HepG2 (cell line): ENCODE measurements at regions not wholly inside any gene's neighbourhood (a gene's known extent, or its start where the extent isn't known, plus 50 kb on each side); places are given as distances from the start of the nearest gene placed in this dataset.
A peak's percentile ranks its signal among the peaks of the same experiment; 100 is the strongest.

Experiments
- ATAC-seq: fragments of 200-7000 bp; cut with Tn5 transposase; 3 replicates; pipeline ENCODE4 v1.9.1; 2020; ENCODE audit warnings: mild to moderate bottlenecking, moderate library complexity
- BruUV-seq: library from RNA; stranded (reverse); fragments of 400-500 nt; replicated peaks from 2 replicates; lab custom pipeline; 2021; lab: Mats Ljungman, UMichigan
- CTCF ChIA-PET: fragments of 300-600 bp; formaldehyde crosslinking; extraction: SDS; loops from one replicate; lab custom pipeline; 2021; ENCODE audit warnings: low total read pairs, inconsistent platforms, low intra/inter-chr PET ratio; lab: Yijun Ruan, JAX
- POLR2A ChIA-PET: fragments of 350-600 bp; sonication (Branson Sonifier 250); formaldehyde crosslinking; loops from one replicate; lab custom pipeline; 2020; ENCODE audit warnings: antibody characterized with exemption, inconsistent platforms; lab: Yijun Ruan, JAX
- DNase-seq: peaks from one replicate; pipeline ENCODE4 v3.0.0-alpha.2; 2015; ENCODE audit warnings: low spot score
- FAIRE-seq: peaks from 3 replicates; lab custom pipeline; 2011; peaks lifted over from hg19 to GRCh38; lab: Jason Lieb, UNC
- H2AFZ ChIP-seq: one replicate; pipeline ENCODE4 v1.6.1; 2011; ENCODE audit warnings: low read length, inconsistent platforms
- H3K27ac ChIP-seq: fragments of 300-600 bp; 3 replicates; pipeline ENCODE4 v1.8.0; 2011; ENCODE audit warnings: mixed run types, mild to moderate bottlenecking, mixed read lengths, low read length, inconsistent platforms; ENCODE audit not compliant: insufficient read depth; ENCODE audit errors: extremely low read length
- H3K27me3 ChIP-seq, 2 experiments: fragments of 200-600 bp in 1 of 2; 2 replicates in 1 of 2; 3 replicates in 1 of 2; pipeline versions ENCODE4 v1.6.0 to v1.8.0; 2011; ENCODE audit warnings: low read length in 2 of 2, mild to moderate bottlenecking in 2 of 2, moderate library complexity in 2 of 2, inconsistent platforms in 1 of 2; ENCODE audit not compliant: insufficient read depth in 2 of 2, control insufficient read depth in 1 of 2
- H3K36me3 ChIP-seq, 2 experiments: fragments of 200-600 bp in 1 of 2; replicated peaks in 1 of 2; 2 replicates in 1 of 2; 3 replicates in 1 of 2; pipeline versions ENCODE4 v1.5.1 to v1.8.0; 2011; ENCODE audit warnings: low read length in 2 of 2, inconsistent platforms in 1 of 2; ENCODE audit not compliant: insufficient read depth in 2 of 2, control insufficient read depth in 1 of 2
- H3K4me1 ChIP-seq: 2 replicates; pipeline ENCODE4 v1.5.1; 2012; ENCODE audit warnings: low read length, inconsistent platforms; ENCODE audit not compliant: insufficient read depth
- H3K4me2 ChIP-seq: 2 replicates; pipeline ENCODE4 v1.6.0; 2011; ENCODE audit warnings: low read depth, low read length, inconsistent platforms
- H3K4me3 ChIP-seq, 3 experiments: fragments of 200-600 bp in 1 of 3; sonication (generic), shearing (Covaris generic) in 1 of 3; replicated peaks in 1 of 3; 2 replicates each; pipeline ENCODE4 v1.5.1; 2011 to 2016; ENCODE audit warnings: low read length in 3 of 3, inconsistent platforms in 2 of 3, low read depth in 2 of 3, mild to moderate bottlenecking in 2 of 3, control low read depth in 1 of 3, mixed read lengths in 1 of 3; ENCODE audit not compliant: insufficient read depth in 1 of 3
- H3K79me2 ChIP-seq: one replicate; pipeline ENCODE4 v1.6.1; 2011; ENCODE audit warnings: low read length, inconsistent platforms; ENCODE audit not compliant: insufficient read depth
- H3K9ac ChIP-seq: 2 replicates; pipeline ENCODE4 v1.6.0; 2011; ENCODE audit warnings: mild to moderate bottlenecking, low read depth, low read length, inconsistent platforms; ENCODE audit not compliant: insufficient read depth
- H3K9me3 ChIP-seq: 2 replicates; pipeline ENCODE4 v1.5.1; 2012; ENCODE audit warnings: mild to moderate bottlenecking, low read length
- H4K20me1 ChIP-seq: 2 replicates; pipeline ENCODE4 v1.6.0; 2011; ENCODE audit warnings: inconsistent platforms, mild to moderate bottlenecking, low read length, moderate library complexity; ENCODE audit not compliant: insufficient read depth
- HNF4G ChIP-seq, 2 experiments: sonication (generic) in 1 of 2; formaldehyde crosslinking in 1 of 2; IDR thresholded peaks; 2 replicates each; pipeline versions ENCODE4 v1.4.0 to v1.6.1; 2011 to 2020; ENCODE audit warnings: borderline replicate concordance in 2 of 2, low read depth in 2 of 2, mild to moderate bottlenecking in 2 of 2, low read length in 1 of 2, missing genetic modification reagents in 1 of 2, moderate library complexity in 1 of 2
- KDM2A ChIP-seq: sonication (generic); formaldehyde crosslinking; IDR thresholded peaks from 2 replicates; pipeline ENCODE4 v1.4.0; 2020; ENCODE audit warnings: low read depth, missing genetic modification reagents, borderline replicate concordance
- MAF1 ChIP-seq: sonication (generic); formaldehyde crosslinking; IDR thresholded peaks from 2 replicates; pipeline ENCODE4 v1.5.0; 2020; ENCODE audit warnings: missing genetic modification reagents, borderline replicate concordance
- NONO ChIP-seq, 2 experiments: fragments of 450-650 bp in 1 of 2; sonication (generic) in 1 of 2; formaldehyde crosslinking in 1 of 2; IDR thresholded peaks in 1 of 2; conservative IDR thresholded peaks in 1 of 2; 2 replicates each; pipeline versions ENCODE4 v1.6.1 to v1.8.0; 2017 to 2022; ENCODE audit warnings: mild to moderate bottlenecking in 1 of 2, missing genetic modification reagents in 1 of 2, moderate library complexity in 1 of 2
- SP4 ChIP-seq: sonication (generic); formaldehyde crosslinking; IDR thresholded peaks from 2 replicates; pipeline ENCODE4 v1.8.1; 2023; ENCODE audit warnings: mild to moderate bottlenecking, missing genetic modification reagents
- ZFP36 ChIP-seq: fragments of 150-350 bp; IDR thresholded peaks from 2 replicates; pipeline ENCODE4 v1.6.1; 2018; ENCODE audit warnings: borderline replicate concordance, low read length, low read depth; ENCODE audit not compliant: partially characterized antibody
- ZFP36L1 ChIP-seq: sonication (generic); formaldehyde crosslinking; IDR thresholded peaks from 2 replicates; pipeline ENCODE4 v1.8.0; 2022; ENCODE audit warnings: mild to moderate bottlenecking, missing genetic modification reagents, moderate library complexity
- ZNF232 ChIP-seq: sonication (generic); formaldehyde crosslinking; IDR thresholded peaks from 2 replicates; pipeline ENCODE4 v1.4.0; 2020; ENCODE audit warnings: missing genetic modification reagents, borderline replicate concordance
- ZNF816 ChIP-seq: sonication (generic); formaldehyde crosslinking; IDR thresholded peaks from 2 replicates; pipeline ENCODE4 v1.8.0; 2022; ENCODE audit warnings: missing genetic modification reagents, mild to moderate bottlenecking, borderline replicate concordance
- WGBS: methylation state at CpG from one replicate; pipeline ENCODE4 v1.1.6; 2017; ENCODE audit warnings: low lambda C conversion rate; 5-methylcytosine and 5-hydroxymethylcytosine counted together
- in situ Hi-C: cut with HindIII; loops from 2 replicates; pipeline ENCODE4 v1.10.0; 2017; ENCODE audit warnings: low pct_unique_long_range_greater_than_20kb; ENCODE audit not compliant: extremely low pct_ligation_motif_present
- intact Hi-C: fragments of 100-400 bp; cut with micrococcal nuclease; formaldehyde crosslinking; loops from one replicate; pipeline ENCODE4 v1.10.0; 2022; ENCODE audit not compliant: unreplicated experiment

DNA sequence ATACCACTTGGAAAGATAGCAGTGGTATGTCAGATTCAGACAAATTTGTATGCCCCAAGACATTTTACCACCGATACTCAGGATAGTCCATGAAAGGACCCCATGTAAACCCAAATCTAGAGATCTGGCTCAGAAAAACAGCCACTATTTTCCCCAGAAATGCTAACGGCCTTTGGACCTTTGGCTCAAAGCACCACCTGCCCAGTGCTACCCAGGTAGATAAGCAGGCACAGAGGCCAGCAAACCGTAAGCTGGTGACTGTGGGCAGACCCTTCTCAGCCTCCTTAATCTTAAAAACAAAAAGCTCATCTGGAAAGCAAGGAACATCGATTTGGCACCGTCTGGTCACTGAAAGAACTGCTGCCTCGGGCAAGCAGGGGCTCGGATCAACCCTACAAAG lies 61.4 kb upstream of the GREB1L start:
- intact Hi-C loops (no loop called here), in situ Hi-C loops (loop anchor here (10.0 kb wide), 1 partner anchor 206 kb away; no protein-coding TSS in a partner anchor)
- no peak overlapping the region for H3K27ac ChIP-seq
- no peak overlapping the region for H3K9ac ChIP-seq
- no peak overlapping the region for H3K4me3 ChIP-seq
- H2AFZ ChIP-seq, result no peak overlapping the region
- WGBS, result 8% methylated on average over 5 of the region's 7 CpGs
- BruUV-seq, result no TSS peak
- H3K27me3 ChIP-seq, result no peaks in the 10 kb centered on the region
- H3K36me3 ChIP-seq, result no peaks in the 10 kb centered on the region
- no peaks in the 10 kb centered on the region for H3K9me3 ChIP-seq
- H3K79me2 ChIP-seq, result no peaks in the 10 kb centered on the region
- FAIRE-seq (no peak), ATAC-seq (peak; percentile 27; the same call in 1 of the 3 replicates), DNase-seq (no peak)
- H3K4me2 ChIP-seq, result no peak overlapping the region; the same call in 1 of the 2 replicates
- TF ChIP-seq HNF4G (IDR thresholded peaks at IDR 0.05; ENCODE audit: borderline replicate concordance, low read depth, low read length) (0 out of 2 replicates have a peak, but pooled peaks have one; percentile 13), HNF4G (CRISPR knock-in tag; IDR thresholded peaks at IDR 0.05; ENCODE audit: borderline replicate concordance, low read depth) (no peak), ZFP36L1 (no peak)
- ChIA-PET POLR2A (no interaction called here), CTCF (interaction anchor here (1.5 kb wide), 1 partner anchor 209 kb away, joined by 11 read pairs; no protein-coding TSS in a partner anchor)
- H4K20me1 ChIP-seq, result no peaks in the 10 kb centered on the region
- H3K4me1 ChIP-seq, result peaks cover 7% of the 10 kb centered on the region

DNA sequence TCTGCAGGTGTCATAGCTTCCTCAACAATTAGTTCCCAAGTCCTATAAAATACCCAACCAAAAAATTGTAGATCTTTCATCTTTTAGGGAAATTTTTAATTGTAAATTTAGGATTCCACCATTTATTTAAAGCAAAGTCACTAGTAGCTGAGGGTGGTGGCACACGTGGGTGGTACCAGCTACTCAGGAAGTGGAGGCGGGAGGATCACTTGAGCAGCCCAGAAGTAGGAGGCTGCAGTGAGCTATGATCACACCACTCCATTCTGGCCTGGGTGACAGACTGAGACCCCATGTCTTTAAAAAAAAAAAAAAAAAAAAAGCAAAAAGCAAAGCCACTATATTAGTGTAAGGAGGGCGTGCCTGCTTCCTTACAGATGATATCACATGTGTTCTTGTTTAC lies 60.3 kb upstream of the GREB1L start:
- Histone ChIP-seq H2AFZ (no peak overlapping the region), H3K27ac (no peak overlapping the region), H3K9me3 (no peaks in the 10 kb centered on the region), H3K36me3 (no peaks in the 10 kb centered on the region), H3K4me1 (peaks cover 7% of the 10 kb centered on the region), H3K4me3 (no peak overlapping the region), H3K27me3 (no peaks in the 10 kb centered on the region), H3K4me2 (no peak overlapping the region), H4K20me1 (no peaks in the 10 kb centered on the region), H3K79me2 (no peaks in the 10 kb centered on the region), H3K9ac (no peak overlapping the region)
- DNase-seq, result no peak
- in situ Hi-C loops, result loop anchor here (10.0 kb wide), 1 partner anchor 207 kb away; no protein-coding TSS in a partner anchor
- ATAC-seq, result no peak
- 55% methylated on average over 3 of the region's 3 CpGs for WGBS
- POLR2A ChIA-PET, result no interaction called here
- no peak for TF ChIP-seq ZNF816 (CRISPR knock-in tag)
- no peak for TF ChIP-seq MAF1 (CRISPR knock-in tag)
- no peak for TF ChIP-seq KDM2A (CRISPR knock-in tag)
- no peak for TF ChIP-seq NONO (IDR thresholded peaks at IDR 0.05)
- no peak for TF ChIP-seq NONO (CRISPR knock-in tag; conservative IDR thresholded peaks at IDR 0.05)
- no peak for TF ChIP-seq ZFP36
- no peak for TF ChIP-seq ZNF232 (CRISPR knock-in tag)
- TF ChIP-seq SP4 (CRISPR knock-in tag), result no peak
- no peak for FAIRE-seq
- BruUV-seq, result no TSS peak
- intact Hi-C loops, result no loop called here
- CTCF ChIA-PET, result no interaction called here
